Pancreas (tissue), 10 donors: ENCODE measurements at regions not wholly inside any gene's neighbourhood (a gene's known extent, or its start where the extent isn't known, plus 50 kb on each side); places are given as distances from the start of the nearest gene placed in this dataset.

Experiments
- ATAC-seq, 4 donors: fragments of 200-7000 bp; cut with Tn5 transposase; one replicate each; pipeline versions ENCODE4 v1.8.0 to v1.9.1; 2020; ENCODE audit warnings: mild to moderate bottlenecking in 4 of 4, moderate library complexity in 4 of 4
- DNase-seq, 6 donors: peaks; one replicate each; pipeline ENCODE4 v3.0.0-alpha.2; 2020
- FAIRE-seq: peaks from 2 replicates; lab custom pipeline; 2012; peaks lifted over from hg19 to GRCh38; lab: Jason Lieb, UNC
- H3K27ac ChIP-seq, 4 donors: fragments of 200-600 bp; sonication (generic); 1 replicate in 3 of 4; 2 replicates in 1 of 4; pipeline versions ENCODE4 v1.5.0 to v1.8.0; 2020
- H3K27me3 ChIP-seq, 4 donors: fragments of 200-600 bp; one replicate each; pipeline ENCODE4 v1.8.0; 2021
- H3K36me3 ChIP-seq, 3 donors: fragments of 200-600 bp; sonication (generic) in 1 of 3; one replicate each; pipeline versions ENCODE4 v1.5.0 to v1.8.0; 2020 to 2021
- H3K4me1 ChIP-seq, 3 donors: fragments of 200-600 bp; one replicate each; pipeline ENCODE4 v1.8.0; 2021
- H3K4me3 ChIP-seq, 4 donors: fragments of 200-600 bp; sonication (generic) in 2 of 4; one replicate each; pipeline versions ENCODE4 v1.5.0 to v1.8.0; 2020 to 2021
- H3K9me3 ChIP-seq, 4 donors: fragments of 200-600 bp; one replicate each; pipeline ENCODE4 v1.8.0; 2021
- WGBS, 2 donors: extraction: QIAGEN DNeasy Blood & Tissue Kit; methylation state at CpG; one replicate each; pipeline ENCODE4 v1.1.7; 2013; 5-methylcytosine and 5-hydroxymethylcytosine counted together
- intact Hi-C, 3 donors: fragments of 100-400 bp; cut with DNase I; formaldehyde crosslinking; loops; one replicate each; pipeline versions ENCODE4 v1.11.1 to v1.14.2; 2022
- TF ChIP-seq, protein P1 (sequence below), 4 donors: fragments of 200-600 bp; sonication (generic) in 3 of 4; IDR thresholded peaks; one replicate each; pipeline versions ENCODE4 v1.5.0 to v1.8.0; 2021; ENCODE audit warnings: antibody characterized with exemption in 4 of 4
- donor health status: healthy with polysubstance abuse.
- donor health status: DM: no; HTN: no; CAD: no; lungs with moderate emphysema.
- donor health status: DM: no; HTN: no; CAD: no.
- donor health status: control.
- donor health status: control.
- donor health status: Bipolar disorder and iron deficiency.
- donor health status: DM: yes; HTN: yes; CAD: no.
- donor health status: DM: no; HTN: no; CAD: no.
- donor health status: DM: no; HTN: no; CAD: no.
- donor health status: DM: yes; HTN: yes; CAD: no.

DNA sequence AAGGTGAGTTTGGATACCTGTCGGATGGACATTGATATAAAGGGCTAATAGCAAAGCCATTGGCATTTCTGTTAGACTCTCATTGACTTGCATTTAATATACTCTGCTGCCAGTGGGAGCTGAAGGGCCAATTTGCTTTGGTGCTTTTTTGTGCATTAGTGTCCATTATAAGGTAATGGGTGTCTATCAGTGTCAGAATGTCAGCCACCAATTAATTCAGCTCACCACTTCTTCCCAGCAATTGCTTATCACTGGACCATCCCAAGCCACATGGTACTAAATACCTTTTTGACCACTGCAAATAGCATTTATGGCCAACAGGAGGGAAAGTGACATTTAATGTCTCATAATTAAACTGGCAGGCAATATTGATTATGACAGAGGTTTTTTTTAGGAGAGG, 317.8 kb downstream of the TEX29 start:
- Histone ChIP-seq H3K4me1 (no peaks in the 10 kb centered on the region), H3K27ac (no peak overlapping the region), H3K36me3 (no peaks in the 10 kb centered on the region), H3K9me3 (no peaks in the 10 kb centered on the region), H3K4me3 (no peak overlapping the region), H3K27me3 (no peaks in the 10 kb centered on the region)
- DNase-seq (no peak), ATAC-seq (no peak), FAIRE-seq (no peak)
- intact Hi-C loops: no loop called here
- TF ChIP-seq, protein P1, sequence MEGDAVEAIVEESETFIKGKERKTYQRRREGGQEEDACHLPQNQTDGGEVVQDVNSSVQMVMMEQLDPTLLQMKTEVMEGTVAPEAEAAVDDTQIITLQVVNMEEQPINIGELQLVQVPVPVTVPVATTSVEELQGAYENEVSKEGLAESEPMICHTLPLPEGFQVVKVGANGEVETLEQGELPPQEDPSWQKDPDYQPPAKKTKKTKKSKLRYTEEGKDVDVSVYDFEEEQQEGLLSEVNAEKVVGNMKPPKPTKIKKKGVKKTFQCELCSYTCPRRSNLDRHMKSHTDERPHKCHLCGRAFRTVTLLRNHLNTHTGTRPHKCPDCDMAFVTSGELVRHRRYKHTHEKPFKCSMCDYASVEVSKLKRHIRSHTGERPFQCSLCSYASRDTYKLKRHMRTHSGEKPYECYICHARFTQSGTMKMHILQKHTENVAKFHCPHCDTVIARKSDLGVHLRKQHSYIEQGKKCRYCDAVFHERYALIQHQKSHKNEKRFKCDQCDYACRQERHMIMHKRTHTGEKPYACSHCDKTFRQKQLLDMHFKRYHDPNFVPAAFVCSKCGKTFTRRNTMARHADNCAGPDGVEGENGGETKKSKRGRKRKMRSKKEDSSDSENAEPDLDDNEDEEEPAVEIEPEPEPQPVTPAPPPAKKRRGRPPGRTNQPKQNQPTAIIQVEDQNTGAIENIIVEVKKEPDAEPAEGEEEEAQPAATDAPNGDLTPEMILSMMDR (IDR thresholded peaks at IDR 0.05): no peak
- WGBS, 2 donors: 60 to 76% methylated on average over 1 of the region's 1 CpG

DNA sequence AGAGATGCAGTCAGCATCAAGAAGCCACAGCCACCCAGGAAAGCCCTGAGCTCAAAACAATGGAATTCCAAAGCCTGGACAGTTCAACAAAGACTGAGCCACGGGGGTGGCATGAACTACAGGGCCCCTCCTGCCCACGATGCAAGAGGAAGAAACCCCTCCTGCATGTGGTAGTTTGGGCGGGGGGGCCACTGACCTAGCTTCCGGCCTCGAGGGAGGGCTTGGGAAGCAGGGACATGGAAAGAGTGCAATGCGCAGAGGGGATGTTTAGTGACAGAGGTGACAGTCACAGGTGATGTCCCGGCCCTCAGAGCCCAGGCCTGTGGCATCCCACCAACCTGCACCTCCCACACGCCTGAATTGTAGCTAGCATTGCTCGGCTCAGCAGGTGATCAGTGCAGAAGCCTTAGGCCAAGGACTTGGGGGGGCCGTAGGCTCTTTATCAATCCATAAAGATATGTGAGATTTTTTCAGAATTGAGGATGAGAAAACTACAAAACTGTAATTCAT, 318.8 kb downstream of the TEX29 start:
- H3K4me3 ChIP-seq: no peak overlapping the region
- H3K36me3 ChIP-seq: no peaks in the 10 kb centered on the region
- ATAC-seq (no peak), FAIRE-seq (no peak), DNase-seq (no peak)
- TF ChIP-seq, protein P1 (IDR thresholded peaks at IDR 0.05): no peak
- WGBS, 2 donors: 71 to 79% methylated on average over 10 of the region's 10 CpGs
- H3K9me3 ChIP-seq: no peaks in the 10 kb centered on the region
- H3K27ac ChIP-seq: no peak overlapping the region
- H3K4me1 ChIP-seq: no peaks in the 10 kb centered on the region
- H3K27me3 ChIP-seq: no peaks in the 10 kb centered on the region
- intact Hi-C loops: no loop called here

DNA sequence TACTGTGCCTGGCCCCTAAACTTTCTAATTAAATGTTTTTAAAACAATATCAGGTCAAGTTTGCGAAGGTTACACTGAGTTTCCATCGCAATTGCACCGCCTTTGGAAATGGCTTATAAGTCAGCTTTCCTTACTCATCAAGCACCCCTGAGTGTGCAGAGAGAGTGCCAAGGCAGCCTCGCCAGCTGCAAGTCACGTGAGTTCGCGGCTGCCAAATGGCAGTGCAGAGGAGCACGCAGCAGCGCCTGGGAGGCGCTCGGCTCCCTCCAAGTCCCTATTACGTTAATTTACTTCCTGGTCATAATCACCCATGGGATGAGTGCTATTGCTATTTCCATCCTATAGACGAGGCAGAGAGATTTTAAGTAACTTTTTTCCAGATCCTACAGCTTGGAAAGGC, 319.6 kb downstream of the TEX29 start:
- ATAC-seq (no peak), DNase-seq (no peak), FAIRE-seq (no peak)
- H3K27ac ChIP-seq: no peak overlapping the region
- no peaks in the 10 kb centered on the region for H3K27me3 ChIP-seq
- TF ChIP-seq, protein P1 (IDR thresholded peaks at IDR 0.05): no peak
- no peaks in the 10 kb centered on the region for H3K36me3 ChIP-seq
- no peaks in the 10 kb centered on the region for H3K4me1 ChIP-seq
- H3K9me3 ChIP-seq: no peaks in the 10 kb centered on the region
- intact Hi-C loops: no loop called here
- whole genome bisulfite sequencing, 2 donors: 69 to 73% methylated on average over 13 of the region's 13 CpGs
- no peak overlapping the region for H3K4me3 ChIP-seq

DNA sequence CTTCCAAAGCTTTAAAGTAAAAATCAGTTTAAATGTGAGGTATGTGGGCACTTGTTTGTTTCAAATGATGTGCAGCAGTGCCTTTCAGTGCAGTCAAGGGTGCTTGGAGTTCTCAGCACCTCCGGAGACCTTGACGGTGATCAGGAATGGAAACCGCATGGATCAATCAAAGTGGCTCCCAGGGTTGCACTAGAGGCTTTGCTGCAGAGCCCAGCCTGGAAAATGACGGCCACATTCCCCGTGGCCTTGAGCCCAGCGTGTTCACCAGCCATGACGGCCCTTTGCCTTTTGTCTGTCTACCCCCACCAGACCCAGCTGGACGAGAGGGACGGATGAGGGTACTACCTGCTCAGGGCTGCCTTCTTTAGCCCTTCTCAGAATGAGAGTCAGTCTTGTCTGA, 320.0 kb downstream of the TEX29 start:
- intact Hi-C loops: no loop called here
- DNase-seq: no peak
- no peak overlapping the region for H3K27ac ChIP-seq

DNA sequence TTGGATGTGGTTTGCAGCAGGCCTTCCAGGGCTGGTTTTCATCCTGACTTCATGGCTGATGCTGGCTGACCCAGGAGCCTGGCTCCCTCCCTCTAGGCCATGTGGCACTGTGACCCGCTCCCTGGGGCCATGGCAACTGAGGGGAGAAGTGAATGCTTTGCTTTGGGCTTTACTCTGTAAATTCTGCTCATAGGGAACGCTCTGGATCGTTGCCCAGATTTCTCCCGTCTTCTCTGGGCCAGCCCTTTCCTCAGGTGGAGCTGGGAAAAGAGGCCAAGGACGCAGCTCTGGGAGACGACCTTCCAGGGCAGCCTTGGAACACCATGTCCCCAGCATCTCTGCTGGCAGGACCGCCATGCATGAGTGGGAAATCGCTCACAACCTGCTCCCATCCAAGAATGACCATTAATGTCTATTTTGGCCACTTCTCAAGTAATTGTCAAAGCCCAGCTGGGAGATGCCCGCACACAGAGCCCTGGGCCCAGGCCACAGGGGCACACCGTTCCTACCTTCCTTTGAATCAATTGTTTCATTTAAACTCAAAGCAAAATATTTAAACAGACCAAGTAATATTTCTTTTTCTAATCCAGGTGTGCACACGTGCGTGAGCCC, 321.8 kb downstream of the TEX29 start:
- no peaks in the 10 kb centered on the region for H3K36me3 ChIP-seq
- no peak overlapping the region for H3K27ac ChIP-seq
- no peaks in the 10 kb centered on the region for H3K27me3 ChIP-seq
- no peak for DNase-seq
- no peak overlapping the region for H3K4me3 ChIP-seq
- intact Hi-C loops: no loop called here
- TF ChIP-seq, protein P1 (IDR thresholded peaks at IDR 0.05): no peak
- no peak for ATAC-seq
- WGBS, 2 donors: 61% methylated on average over 12 of the region's 12 CpGs
- no peaks in the 10 kb centered on the region for H3K4me1 ChIP-seq
- no peaks in the 10 kb centered on the region for H3K9me3 ChIP-seq
- no peak for FAIRE-seq

More for the DNA sequence above, 320.0 kb downstream of the TEX29 start:
- TF ChIP-seq, protein P1 (IDR thresholded peaks at IDR 0.05): no peak
- WGBS, 2 donors: 33 to 54% methylated on average over 9 of the region's 9 CpGs
- ATAC-seq (no peak), FAIRE-seq (no peak)
- Histone ChIP-seq H3K27me3 (no peaks in the 10 kb centered on the region), H3K4me3 (no peak overlapping the region), H3K4me1 (no peaks in the 10 kb centered on the region), H3K36me3 (no peaks in the 10 kb centered on the region), H3K9me3 (no peaks in the 10 kb centered on the region)
